LNCaP clone FGC (cell line): ENCODE measurements at regions not wholly inside any gene's neighbourhood (a gene's known extent, or its start where the extent isn't known, plus 50 kb on each side); places are given as distances from the start of the nearest gene placed in this dataset.

ENCODE experiments used
- DNase-seq: peaks from one replicate; pipeline ENCODE4 v3.0.0-alpha.2; 2011; ENCODE audit warnings: low read depth
- H3K4me3 ChIP-seq: 2 replicates; pipeline ENCODE4 v1.5.1; 2011; ENCODE audit warnings: mild to moderate bottlenecking, low read depth, low read length, control low read depth
- TF ChIP-seq, protein P1 (sequence below): IDR thresholded peaks from 2 replicates; pipeline ENCODE4 v1.5.1; 2012; ENCODE audit warnings: mild to moderate bottlenecking; ENCODE audit not compliant: control insufficient read depth, insufficient read depth; ENCODE audit errors: extremely low read depth

- TF ChIP-seq, protein P1, sequence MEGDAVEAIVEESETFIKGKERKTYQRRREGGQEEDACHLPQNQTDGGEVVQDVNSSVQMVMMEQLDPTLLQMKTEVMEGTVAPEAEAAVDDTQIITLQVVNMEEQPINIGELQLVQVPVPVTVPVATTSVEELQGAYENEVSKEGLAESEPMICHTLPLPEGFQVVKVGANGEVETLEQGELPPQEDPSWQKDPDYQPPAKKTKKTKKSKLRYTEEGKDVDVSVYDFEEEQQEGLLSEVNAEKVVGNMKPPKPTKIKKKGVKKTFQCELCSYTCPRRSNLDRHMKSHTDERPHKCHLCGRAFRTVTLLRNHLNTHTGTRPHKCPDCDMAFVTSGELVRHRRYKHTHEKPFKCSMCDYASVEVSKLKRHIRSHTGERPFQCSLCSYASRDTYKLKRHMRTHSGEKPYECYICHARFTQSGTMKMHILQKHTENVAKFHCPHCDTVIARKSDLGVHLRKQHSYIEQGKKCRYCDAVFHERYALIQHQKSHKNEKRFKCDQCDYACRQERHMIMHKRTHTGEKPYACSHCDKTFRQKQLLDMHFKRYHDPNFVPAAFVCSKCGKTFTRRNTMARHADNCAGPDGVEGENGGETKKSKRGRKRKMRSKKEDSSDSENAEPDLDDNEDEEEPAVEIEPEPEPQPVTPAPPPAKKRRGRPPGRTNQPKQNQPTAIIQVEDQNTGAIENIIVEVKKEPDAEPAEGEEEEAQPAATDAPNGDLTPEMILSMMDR: no peak
- H3K4me3 ChIP-seq: no peak overlapping the region
- DNase-seq: no peak
Observed at GRCh38 chr3:76715426-76715825, 324.5 kb upstream of the ROBO2 start.

DNA sequence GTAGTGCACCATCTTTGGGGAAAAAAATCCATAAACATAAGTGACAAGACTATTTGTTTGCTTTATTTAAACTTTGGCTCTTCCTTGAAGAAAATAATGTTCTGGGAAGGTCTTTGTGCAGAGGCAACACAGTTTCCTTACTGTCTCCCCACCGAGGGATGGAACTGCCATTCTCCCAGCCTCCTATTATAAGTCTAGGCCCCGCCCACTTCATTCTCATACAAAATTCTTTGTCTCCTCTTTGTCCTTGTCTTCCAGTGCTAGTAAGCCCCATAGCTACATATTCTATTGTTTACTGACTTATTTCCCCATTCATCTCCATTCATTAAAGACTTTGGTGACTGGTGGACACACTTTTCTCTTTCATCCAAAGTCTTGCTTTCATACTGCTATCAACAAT, 316.5 kb upstream of the ROBO2 start:
- TF ChIP-seq, protein P1: no peak
- DNase-seq: no peak
- H3K4me3 ChIP-seq: no peak overlapping the region

- TF ChIP-seq, protein P1: no peak
- no peak overlapping the region for H3K4me3 ChIP-seq
- DNase-seq: no peak
Observed at GRCh38 chr3:76724075-76724474, 315.8 kb upstream of the ROBO2 start.

GRCh38 chr3:76724706-76725105, 315.2 kb upstream of the ROBO2 start:
- H3K4me3 ChIP-seq: no peak overlapping the region
- DNase-seq: no peak
- TF ChIP-seq, protein P1: no peak

DNA sequence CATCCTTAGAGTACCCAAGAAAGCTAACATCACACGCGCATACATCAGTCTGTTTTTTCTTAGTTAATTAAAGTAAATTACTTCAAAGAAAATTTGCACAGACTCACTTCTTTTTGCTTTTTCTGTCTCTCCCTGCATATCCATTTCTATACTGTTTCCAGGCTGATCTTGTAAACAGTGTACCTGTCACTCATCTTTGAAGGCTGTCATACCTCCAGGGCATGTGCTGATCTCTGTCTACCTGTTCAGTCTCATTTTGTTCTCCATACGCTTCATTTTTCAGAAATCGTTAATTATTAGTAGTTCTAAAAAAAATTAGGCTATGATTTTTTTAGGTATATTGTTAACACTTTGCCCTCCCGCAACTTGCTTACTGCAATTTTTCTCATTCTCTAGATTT, 313.9 kb upstream of the ROBO2 start:
- no peak for DNase-seq
- TF ChIP-seq, protein P1: no peak
- H3K4me3 ChIP-seq: no peak overlapping the region

GRCh38 chr3:76728426-76728825, 311.5 kb upstream of the ROBO2 start:
- H3K4me3 ChIP-seq: no peak overlapping the region
- DNase-seq: no peak
- TF ChIP-seq, protein P1: no peak

- no peak for DNase-seq
- TF ChIP-seq, protein P1: no peak
- no peak overlapping the region for H3K4me3 ChIP-seq
Observed at GRCh38 chr3:76731471-76731870, 308.4 kb upstream of the ROBO2 start.
